ENCODE measurements at regions not wholly inside any gene's neighbourhood (a gene's known extent, or its start where the extent isn't known, plus 50 kb on each side); places are given as distances from the start of the nearest gene placed in this dataset.
"Not testable (repeated sequence)": the region's sequence is repeated elsewhere in the genome, so short reads cannot be mapped to it uniquely, and the experiment has no call there.

DNA sequence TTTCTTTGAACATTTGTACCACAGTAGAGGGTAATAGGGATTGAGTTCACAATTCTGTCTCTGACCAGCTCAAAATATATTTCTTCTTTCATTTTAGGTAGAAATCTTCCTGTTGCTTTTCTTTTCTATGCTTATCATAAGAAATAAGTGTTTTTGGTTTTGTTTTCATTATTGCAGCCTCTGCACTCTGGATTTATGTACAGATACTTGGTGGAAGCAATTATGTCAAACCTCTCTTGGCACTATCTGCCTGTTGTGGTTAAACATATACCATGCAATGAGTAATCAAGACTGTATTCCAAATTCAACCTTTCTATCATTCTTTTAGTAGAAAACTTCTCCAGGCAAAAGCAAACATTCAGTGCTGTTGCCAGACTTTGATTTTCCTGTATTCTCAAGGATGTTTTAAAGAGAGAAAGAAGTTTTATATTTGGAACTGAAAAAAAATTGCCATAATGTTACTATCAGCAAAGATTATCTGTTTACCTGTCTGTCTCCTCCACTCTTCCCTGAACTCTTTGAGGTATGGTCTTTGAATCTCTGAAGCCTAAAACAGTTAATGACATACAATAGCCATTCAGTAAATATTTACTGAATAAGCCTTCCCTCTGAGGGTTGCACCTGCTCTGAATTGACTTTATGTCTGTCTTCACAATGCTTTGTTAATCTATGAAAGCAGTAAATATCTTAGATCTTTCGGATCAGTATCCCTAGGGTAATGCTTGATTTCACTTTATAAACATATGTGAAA is 612.5 kb upstream of the PRR20A start:
- no peak for FAIRE-seq
- no peak overlapping the region for H3K27ac ChIP-seq (ENCODE audit: low read depth in 1 of 3, low read length in 2 of 3)
- WGBS, 3 donors, result 8 to 17% (median 13%) methylated on average over 1 of the region's 1 CpG
- no peaks in the 10 kb centered on the region for H3K36me3 ChIP-seq (ENCODE audit: control insufficient read depth in 3 of 3, insufficient read depth in 2 of 3, low read depth in 1 of 3, low read length in 3 of 3)
- no peaks in the 10 kb centered on the region for H3K9me3 ChIP-seq (ENCODE audit: control insufficient read depth in 2 of 2, insufficient read depth in 1 of 2, low read depth in 1 of 2, low read length in 1 of 2)
- no peaks in the 10 kb centered on the region for H3K4me1 ChIP-seq (ENCODE audit: control insufficient read depth in 3 of 3, insufficient read depth in 2 of 3, low read depth in 1 of 3, low read length in 2 of 3)
- no peaks in the 10 kb centered on the region for H3K27me3 ChIP-seq (ENCODE audit: control insufficient read depth in 3 of 3, insufficient read depth in 3 of 3, low read length in 3 of 3)
- no peak for DNase-seq
- H3K4me3 ChIP-seq (ENCODE audit: low read depth in 1 of 3, low read length in 3 of 3), result no peak overlapping the region

DNA sequence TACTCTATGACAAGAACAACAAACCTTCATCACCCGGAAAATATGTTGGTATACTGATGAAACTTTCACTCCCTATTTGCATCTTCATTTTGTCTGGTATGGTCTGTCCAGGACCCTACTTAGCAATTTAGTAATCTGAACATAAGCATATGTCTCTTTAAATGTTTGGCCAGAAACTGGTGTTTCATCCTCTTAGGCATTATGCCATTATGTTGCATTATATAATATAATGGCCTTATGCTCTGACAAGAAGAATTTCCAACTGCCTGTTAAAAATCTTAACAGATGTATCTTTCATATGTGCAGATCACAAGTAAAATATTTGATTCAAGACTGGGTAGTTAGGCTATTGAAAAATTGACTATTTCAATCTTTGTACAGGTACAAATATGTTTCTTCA is 610.6 kb upstream of the PRR20A start:
- DNase-seq (no peak), FAIRE-seq (no peak)
- no peak overlapping the region for H3K4me3 ChIP-seq (ENCODE audit: low read depth in 1 of 3, low read length in 3 of 3)
- 64 to 88% (median 81%) methylated on average over 1 of the region's 1 CpG for WGBS, 3 donors
- H3K27me3 ChIP-seq (ENCODE audit: control insufficient read depth in 3 of 3, insufficient read depth in 3 of 3, low read length in 3 of 3), result no peaks in the 10 kb centered on the region
- no peaks in the 10 kb centered on the region for H3K36me3 ChIP-seq (ENCODE audit: control insufficient read depth in 3 of 3, insufficient read depth in 2 of 3, low read depth in 1 of 3, low read length in 3 of 3)
- H3K9me3 ChIP-seq (ENCODE audit: control insufficient read depth in 2 of 2, insufficient read depth in 1 of 2, low read depth in 1 of 2, low read length in 1 of 2), result no peaks in the 10 kb centered on the region
- H3K4me1 ChIP-seq (ENCODE audit: control insufficient read depth in 3 of 3, insufficient read depth in 2 of 3, low read depth in 1 of 3, low read length in 2 of 3), result no peaks in the 10 kb centered on the region
- H3K27ac ChIP-seq (ENCODE audit: low read depth in 1 of 3, low read length in 2 of 3), result no peak overlapping the region

DNA sequence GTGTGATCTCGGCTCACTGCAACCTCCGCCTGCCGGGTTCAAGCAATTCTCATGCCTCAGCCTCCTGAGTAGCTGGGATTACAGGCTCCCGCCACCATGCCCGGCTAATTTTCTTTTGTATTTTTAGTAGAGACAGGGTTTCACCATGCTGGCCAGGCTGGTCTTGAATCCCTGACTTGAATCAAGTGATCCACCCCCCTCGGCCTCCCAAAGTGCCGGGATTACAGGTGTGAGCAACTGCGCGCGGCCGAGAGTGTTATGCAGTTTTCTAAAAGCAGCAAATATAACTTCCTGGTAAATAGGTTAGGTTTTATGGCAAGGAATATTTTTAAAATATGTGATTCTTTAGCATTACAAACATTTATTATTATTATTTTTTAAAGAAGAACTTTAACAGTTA is 592.8 kb upstream of the PRR20A start:
- not testable (repeated sequence) for FAIRE-seq

DNA sequence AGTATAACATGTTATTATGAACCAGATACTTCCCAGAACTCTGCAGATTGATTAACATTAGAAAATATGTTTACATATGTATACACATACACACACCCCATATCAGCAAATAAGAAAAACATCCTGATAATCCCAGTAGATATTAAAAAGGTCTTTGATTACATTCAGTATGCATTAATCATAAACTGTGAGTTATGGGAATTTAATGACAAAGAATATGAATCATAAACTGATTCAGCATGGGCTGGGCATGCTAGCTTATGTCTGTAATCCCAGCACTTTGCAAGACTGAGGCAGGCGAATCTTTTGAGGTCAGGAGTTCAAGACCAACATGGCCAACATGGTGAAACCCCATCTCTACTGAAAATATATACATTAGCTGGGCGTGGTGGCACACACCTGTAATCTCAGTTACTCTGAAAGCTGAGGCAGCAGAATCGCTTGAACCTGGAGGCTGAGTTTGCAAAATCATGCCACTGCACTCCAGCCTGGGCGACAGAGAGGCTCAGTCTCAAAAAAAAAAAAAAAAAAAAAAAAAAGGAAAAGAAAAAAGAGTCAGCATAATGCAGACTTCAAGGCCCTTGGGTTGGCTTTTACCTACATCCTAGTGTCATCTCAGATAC is 581.9 kb upstream of the PRR20A start:
- DNase-seq, result no peak
- Histone ChIP-seq H3K27me3 (ENCODE audit: control insufficient read depth in 3 of 3, insufficient read depth in 3 of 3, low read length in 3 of 3) (no peaks in the 10 kb centered on the region), H3K36me3 (ENCODE audit: control insufficient read depth in 3 of 3, insufficient read depth in 2 of 3, low read depth in 1 of 3, low read length in 3 of 3) (no peaks in the 10 kb centered on the region), H3K9me3 (ENCODE audit: control insufficient read depth in 2 of 2, insufficient read depth in 1 of 2, low read depth in 1 of 2, low read length in 1 of 2) (no peaks in the 10 kb centered on the region), H3K4me3 (ENCODE audit: low read depth in 1 of 3, low read length in 3 of 3) (no peak overlapping the region), H3K4me1 (ENCODE audit: control insufficient read depth in 3 of 3, insufficient read depth in 2 of 3, low read depth in 1 of 3, low read length in 2 of 3) (no peaks in the 10 kb centered on the region), H3K27ac (ENCODE audit: low read depth in 1 of 3, low read length in 2 of 3) (no peak overlapping the region)
- 63 to 73% (median 69%) methylated on average over 4 of the region's 4 CpGs for WGBS, 3 donors
- no peak for FAIRE-seq

More for the DNA sequence above, 592.8 kb upstream of the PRR20A start:
- not testable (repeated sequence) for H3K9me3 ChIP-seq (ENCODE audit: control insufficient read depth in 2 of 2, insufficient read depth in 1 of 2, low read depth in 1 of 2, low read length in 1 of 2); H3K4me1 ChIP-seq (ENCODE audit: control insufficient read depth in 3 of 3, insufficient read depth in 2 of 3, low read depth in 1 of 3, low read length in 2 of 3); H3K27ac ChIP-seq (ENCODE audit: low read depth in 1 of 3, low read length in 2 of 3); H3K4me3 ChIP-seq (ENCODE audit: low read depth in 1 of 3, low read length in 3 of 3); DNase-seq; H3K36me3 ChIP-seq (ENCODE audit: control insufficient read depth in 3 of 3, insufficient read depth in 2 of 3, low read depth in 1 of 3, low read length in 3 of 3); H3K27me3 ChIP-seq (ENCODE audit: control insufficient read depth in 3 of 3, insufficient read depth in 3 of 3, low read length in 3 of 3)
- 93 to 96% (median 95%) methylated on average over 11 of the region's 11 CpGs for whole genome bisulfite sequencing, 3 donors

DNA sequence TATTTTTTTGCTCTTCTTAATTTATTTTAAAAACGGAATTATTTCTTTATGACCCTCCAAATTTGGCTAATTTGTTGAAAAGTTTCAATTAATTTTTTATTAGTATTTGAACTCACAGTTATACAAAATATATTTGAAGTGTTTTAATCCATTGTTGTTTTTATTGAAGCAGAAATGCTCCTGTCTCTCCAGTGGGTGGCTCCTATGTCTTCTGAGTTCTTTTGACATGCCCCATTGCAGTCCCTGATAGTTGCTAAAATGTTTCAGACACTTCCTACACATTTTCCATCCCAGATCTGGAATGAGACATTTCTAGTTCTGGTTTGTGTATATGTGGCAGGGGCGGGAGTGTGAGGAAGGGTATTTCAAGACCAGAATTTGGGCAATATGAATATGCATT is 579.4 kb upstream of the PRR20A start:
- H3K4me3 ChIP-seq (ENCODE audit: low read depth in 1 of 3, low read length in 3 of 3), result no peak overlapping the region
- no peaks in the 10 kb centered on the region for H3K36me3 ChIP-seq (ENCODE audit: control insufficient read depth in 3 of 3, insufficient read depth in 2 of 3, low read depth in 1 of 3, low read length in 3 of 3)
- FAIRE-seq (no peak), DNase-seq (no peak)
- H3K27ac ChIP-seq (ENCODE audit: low read depth in 1 of 3, low read length in 2 of 3), result no peak overlapping the region
- WGBS, 3 donors, result 67 to 83% (median 73%) methylated on average over 2 of the region's 2 CpGs
- no peaks in the 10 kb centered on the region for H3K27me3 ChIP-seq (ENCODE audit: control insufficient read depth in 3 of 3, insufficient read depth in 3 of 3, low read length in 3 of 3)
- no peaks in the 10 kb centered on the region for H3K4me1 ChIP-seq (ENCODE audit: control insufficient read depth in 3 of 3, insufficient read depth in 2 of 3, low read depth in 1 of 3, low read length in 2 of 3)
- no peaks in the 10 kb centered on the region for H3K9me3 ChIP-seq (ENCODE audit: control insufficient read depth in 2 of 2, insufficient read depth in 1 of 2, low read depth in 1 of 2, low read length in 1 of 2)

DNA sequence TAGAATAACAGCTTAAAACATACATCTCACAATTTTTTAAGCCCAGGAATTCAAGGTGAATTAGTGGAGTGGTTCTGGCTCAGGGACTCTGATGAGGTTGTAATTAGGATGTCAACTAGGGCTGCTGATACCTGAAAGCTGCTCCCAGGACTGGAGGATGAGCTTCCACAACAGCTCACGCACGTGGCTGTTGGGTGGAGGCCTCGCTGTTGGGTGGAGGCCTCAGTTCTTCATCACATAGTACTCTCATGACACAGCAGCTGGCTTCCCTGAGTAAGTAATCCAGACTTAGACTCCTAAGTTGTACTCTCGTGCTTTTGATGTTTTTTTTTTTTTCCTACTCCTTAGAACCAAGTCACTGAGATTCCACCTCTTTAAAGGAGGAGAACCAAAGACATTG is 577.1 kb upstream of the PRR20A start:
- WGBS, 3 donors, result 55 to 73% (median 62%) methylated on average over 4 of the region's 4 CpGs
- no peak for FAIRE-seq
- no peaks in the 10 kb centered on the region for H3K4me1 ChIP-seq (ENCODE audit: control insufficient read depth in 3 of 3, insufficient read depth in 2 of 3, low read depth in 1 of 3, low read length in 2 of 3)

DNA sequence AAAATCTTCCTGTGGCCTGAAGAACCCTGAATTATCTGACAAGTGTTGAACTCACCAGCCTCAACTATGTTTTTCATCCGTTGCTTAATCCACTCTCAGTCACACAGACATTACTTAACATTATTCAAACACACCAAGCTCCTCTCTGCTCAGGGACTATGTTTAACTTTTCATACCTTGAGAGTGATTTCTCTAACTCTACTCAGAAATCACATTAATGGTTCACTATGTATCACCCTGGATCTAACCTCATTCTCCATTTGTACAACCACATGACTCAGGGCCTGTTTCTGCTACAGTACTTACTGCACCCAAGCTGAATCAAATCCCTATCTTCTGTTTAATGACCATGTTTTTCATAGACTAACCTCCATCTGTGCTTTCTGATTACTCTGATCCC is 553.7 kb upstream of the PRR20A start:
- Histone ChIP-seq H3K36me3 (ENCODE audit: control insufficient read depth in 3 of 3, insufficient read depth in 2 of 3, low read depth in 1 of 3, low read length in 3 of 3) (no peaks in the 10 kb centered on the region), H3K27me3 (ENCODE audit: control insufficient read depth in 3 of 3, insufficient read depth in 3 of 3, low read length in 3 of 3) (no peaks in the 10 kb centered on the region), H3K27ac (ENCODE audit: low read depth in 1 of 3, low read length in 2 of 3) (no peak overlapping the region), H3K4me3 (ENCODE audit: low read depth in 1 of 3, low read length in 3 of 3) (no peak overlapping the region), H3K9me3 (ENCODE audit: control insufficient read depth in 2 of 2, insufficient read depth in 1 of 2, low read depth in 1 of 2, low read length in 1 of 2) (peaks cover 0 to 5% of the 10 kb centered on the region in 2 donors), H3K4me1 (ENCODE audit: control insufficient read depth in 3 of 3, insufficient read depth in 2 of 3, low read depth in 1 of 3, low read length in 2 of 3) (no peaks in the 10 kb centered on the region)
- no peak for FAIRE-seq
- DNase-seq, result no peak
- 55 to 68% (median 56%) methylated on average over 1 of the region's 1 CpG for WGBS, 3 donors

More for the DNA sequence above, 577.1 kb upstream of the PRR20A start:
- no peak overlapping the region for H3K4me3 ChIP-seq (ENCODE audit: low read depth in 1 of 3, low read length in 3 of 3)
- no peaks in the 10 kb centered on the region for H3K36me3 ChIP-seq (ENCODE audit: control insufficient read depth in 3 of 3, insufficient read depth in 2 of 3, low read depth in 1 of 3, low read length in 3 of 3)
- DNase-seq, result no peak
- H3K27me3 ChIP-seq (ENCODE audit: control insufficient read depth in 3 of 3, insufficient read depth in 3 of 3, low read length in 3 of 3), result no peaks in the 10 kb centered on the region
- H3K9me3 ChIP-seq (ENCODE audit: control insufficient read depth in 2 of 2, insufficient read depth in 1 of 2, low read depth in 1 of 2, low read length in 1 of 2), result no peaks in the 10 kb centered on the region
- no peak overlapping the region for H3K27ac ChIP-seq (ENCODE audit: low read depth in 1 of 3, low read length in 2 of 3)

DNA sequence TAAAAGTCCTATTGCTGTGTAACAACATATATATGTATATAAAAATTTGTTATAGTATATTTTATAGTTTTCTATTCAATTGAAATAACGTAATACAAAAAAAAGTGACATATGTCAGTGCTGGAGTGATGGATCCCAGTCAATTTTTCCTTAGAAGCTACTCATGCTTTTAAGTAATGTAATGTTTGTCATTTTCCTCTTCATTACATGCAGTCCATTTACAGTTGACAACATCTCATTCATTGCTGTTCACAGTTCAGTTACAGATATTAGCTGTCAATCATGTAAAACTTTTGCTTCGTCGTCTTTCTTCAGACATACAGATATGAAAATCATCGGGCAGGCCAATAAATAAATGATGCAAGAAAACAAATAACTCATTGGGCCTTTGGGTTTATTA is 525.1 kb upstream of the PRR20A start:
- peaks cover 0 to 3% of the 10 kb centered on the region in 2 donors for H3K9me3 ChIP-seq (ENCODE audit: control insufficient read depth in 2 of 2, insufficient read depth in 1 of 2, low read depth in 1 of 2, low read length in 1 of 2)
- H3K4me3 ChIP-seq (ENCODE audit: low read depth in 1 of 3, low read length in 3 of 3), result no peak overlapping the region
- no peak overlapping the region for H3K27ac ChIP-seq (ENCODE audit: low read depth in 1 of 3, low read length in 2 of 3)
- WGBS, 3 donors, result 88 to 95% (median 91%) methylated on average over 4 of the region's 4 CpGs
- DNase-seq (no peak), FAIRE-seq (no peak)
- no peaks in the 10 kb centered on the region for H3K4me1 ChIP-seq (ENCODE audit: control insufficient read depth in 3 of 3, insufficient read depth in 2 of 3, low read depth in 1 of 3, low read length in 2 of 3)
- H3K36me3 ChIP-seq (ENCODE audit: control insufficient read depth in 3 of 3, insufficient read depth in 2 of 3, low read depth in 1 of 3, low read length in 3 of 3), result no peaks in the 10 kb centered on the region
- no peaks in the 10 kb centered on the region for H3K27me3 ChIP-seq (ENCODE audit: control insufficient read depth in 3 of 3, insufficient read depth in 3 of 3, low read length in 3 of 3)

DNA sequence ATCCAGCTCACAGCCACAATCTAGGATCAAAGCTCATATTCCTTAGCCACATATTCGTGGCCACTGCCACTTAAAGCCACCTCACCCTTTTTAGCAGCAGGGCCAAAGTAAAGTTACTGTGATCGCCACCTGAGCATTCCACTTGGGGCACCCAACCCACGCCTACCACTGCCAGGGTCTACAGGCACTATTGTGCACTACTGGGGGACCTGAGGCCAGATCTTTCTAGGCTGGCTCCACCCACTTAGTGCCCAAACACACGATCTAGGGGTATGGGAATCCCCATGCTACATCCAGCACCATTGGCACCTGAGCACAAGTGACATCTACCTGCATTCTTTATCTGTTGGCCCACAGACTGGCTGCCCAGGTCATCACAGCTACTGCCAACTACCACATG is 517.9 kb upstream of the PRR20A start:
- no peaks in the 10 kb centered on the region for H3K36me3 ChIP-seq (ENCODE audit: control insufficient read depth in 3 of 3, insufficient read depth in 2 of 3, low read depth in 1 of 3, low read length in 3 of 3)
- no peak for DNase-seq
- no peaks in the 10 kb centered on the region for H3K4me1 ChIP-seq (ENCODE audit: control insufficient read depth in 3 of 3, insufficient read depth in 2 of 3, low read depth in 1 of 3, low read length in 2 of 3)
- peaks cover 2 to 13% of the 10 kb centered on the region in 2 donors for H3K9me3 ChIP-seq (ENCODE audit: control insufficient read depth in 2 of 2, insufficient read depth in 1 of 2, low read depth in 1 of 2, low read length in 1 of 2)
- H3K4me3 ChIP-seq (ENCODE audit: low read depth in 1 of 3, low read length in 3 of 3), result no peak overlapping the region
- FAIRE-seq, result no peak
- WGBS, 3 donors, result 68 to 79% (median 69%) methylated on average over 4 of the region's 4 CpGs
- no peaks in the 10 kb centered on the region for H3K27me3 ChIP-seq (ENCODE audit: control insufficient read depth in 3 of 3, insufficient read depth in 3 of 3, low read length in 3 of 3)
- H3K27ac ChIP-seq (ENCODE audit: low read depth in 1 of 3, low read length in 2 of 3), result no peak overlapping the region
